ENCODE measurements at regions not wholly inside any gene's neighbourhood (a gene's known extent, or its start where the extent isn't known, plus 50 kb on each side); places are given as distances from the start of the nearest gene placed in this dataset.

DNA sequence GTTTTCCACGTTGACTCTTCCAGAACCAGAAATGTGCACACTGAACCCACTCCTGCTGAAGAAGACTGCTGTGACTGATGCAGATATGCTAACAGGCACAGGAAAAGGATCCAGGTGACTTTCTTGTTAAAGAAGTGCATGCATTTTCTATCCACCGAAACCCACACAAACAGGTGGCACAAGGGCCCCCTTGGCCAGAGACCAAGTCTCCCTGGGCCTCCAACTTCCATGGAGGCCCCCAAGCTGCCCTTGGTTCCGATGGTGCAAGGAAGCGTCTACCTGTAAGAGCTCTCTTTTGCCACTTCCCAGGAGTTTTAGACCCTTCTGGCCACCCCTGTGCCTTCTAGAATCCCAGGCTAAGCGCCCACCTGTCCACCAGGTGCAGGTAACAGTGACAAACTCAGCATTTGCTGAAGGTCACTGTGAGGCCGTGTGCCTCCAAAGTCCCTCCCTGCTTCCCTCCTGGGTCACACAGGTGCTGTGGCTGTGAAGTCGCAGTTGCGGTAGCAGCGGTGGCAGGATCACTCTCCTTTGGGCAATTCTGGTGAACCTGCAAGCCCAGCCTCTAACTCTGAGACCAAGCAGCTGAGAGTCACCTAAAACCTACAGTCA lies 134.8 kb downstream of the PXDC1 start:
- no peak for TF ChIP-seq POLR2AphosphoS5 (IDR thresholded peaks at IDR 0.05; ENCODE audit: insufficient read depth in 1 of 2, low read depth in 1 of 2)
- TF ChIP-seq, protein P1, sequence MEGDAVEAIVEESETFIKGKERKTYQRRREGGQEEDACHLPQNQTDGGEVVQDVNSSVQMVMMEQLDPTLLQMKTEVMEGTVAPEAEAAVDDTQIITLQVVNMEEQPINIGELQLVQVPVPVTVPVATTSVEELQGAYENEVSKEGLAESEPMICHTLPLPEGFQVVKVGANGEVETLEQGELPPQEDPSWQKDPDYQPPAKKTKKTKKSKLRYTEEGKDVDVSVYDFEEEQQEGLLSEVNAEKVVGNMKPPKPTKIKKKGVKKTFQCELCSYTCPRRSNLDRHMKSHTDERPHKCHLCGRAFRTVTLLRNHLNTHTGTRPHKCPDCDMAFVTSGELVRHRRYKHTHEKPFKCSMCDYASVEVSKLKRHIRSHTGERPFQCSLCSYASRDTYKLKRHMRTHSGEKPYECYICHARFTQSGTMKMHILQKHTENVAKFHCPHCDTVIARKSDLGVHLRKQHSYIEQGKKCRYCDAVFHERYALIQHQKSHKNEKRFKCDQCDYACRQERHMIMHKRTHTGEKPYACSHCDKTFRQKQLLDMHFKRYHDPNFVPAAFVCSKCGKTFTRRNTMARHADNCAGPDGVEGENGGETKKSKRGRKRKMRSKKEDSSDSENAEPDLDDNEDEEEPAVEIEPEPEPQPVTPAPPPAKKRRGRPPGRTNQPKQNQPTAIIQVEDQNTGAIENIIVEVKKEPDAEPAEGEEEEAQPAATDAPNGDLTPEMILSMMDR (IDR thresholded peaks at IDR 0.05) = no peak
